ENCODE measurements at regions not wholly inside any gene's neighbourhood (a gene's known extent, or its start where the extent isn't known, plus 50 kb on each side); places are given as distances from the start of the nearest gene placed in this dataset.

- no peak for TF ChIP-seq ZBTB34 (CRISPR knock-in tag; IDR thresholded peaks at IDR 0.05)
Observed at GRCh38 chr5:17802256-17802655, 168.0 kb downstream of the TAF11L14 start (continued).

DNA sequence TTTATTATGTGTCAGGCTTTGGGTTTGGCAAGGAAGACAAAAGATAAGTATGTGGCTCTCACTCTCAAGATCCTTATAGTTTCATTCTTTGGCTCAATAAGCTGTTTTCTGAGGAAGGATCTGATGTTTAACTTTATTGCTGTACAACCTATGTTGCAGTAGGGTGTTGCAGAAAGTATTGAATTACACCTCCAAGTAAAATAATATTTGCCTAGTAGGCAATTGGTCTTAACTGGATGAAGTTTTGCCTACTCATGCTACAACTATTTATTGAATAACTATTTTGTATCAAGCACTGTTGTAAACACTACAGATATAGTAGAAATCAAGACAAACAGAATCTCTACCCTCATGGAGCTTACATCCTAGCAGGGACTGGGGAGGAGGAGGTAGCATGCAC, 169.7 kb downstream of the TAF11L14 start:
- Histone ChIP-seq H3K27me3 (ENCODE audit: control insufficient read depth in 2 of 2, insufficient read depth in 2 of 2, low read length in 2 of 2) (no peaks in the 10 kb centered on the region), H3K4me3 (no peak overlapping the region), H4K20me1 (replicated peaks; ENCODE audit: control insufficient read depth, insufficient read depth, low read length) (no peaks in the 10 kb centered on the region), H3K36me3 (ENCODE audit: control insufficient read depth, insufficient read depth, low read length) (no peaks in the 10 kb centered on the region), H3K4me2 (ENCODE audit: insufficient read depth, low read length) (no peak overlapping the region), H3K9ac (ENCODE audit: insufficient read depth in 1 of 2, low read depth in 2 of 2, low read length in 2 of 2) (no peak overlapping the region), H3K27ac (ENCODE audit: extremely low read depth, low read depth, low read length) (no peak overlapping the region), H3K9me1 (ENCODE audit: control insufficient read depth, insufficient read depth, low read length) (no peaks in the 10 kb centered on the region), H3K79me2 (ENCODE audit: control insufficient read depth, insufficient read depth, low read length) (no peaks in the 10 kb centered on the region), H3K4me1 (replicated peaks in 1 of 2; ENCODE audit: control insufficient read depth in 2 of 2, insufficient read depth in 2 of 2, low read length in 2 of 2) (no peaks in the 10 kb centered on the region), H3K9me3 (replicated peaks; ENCODE audit: control insufficient read depth, insufficient read depth, low read depth, low read length) (no peaks in the 10 kb centered on the region), H2AFZ (ENCODE audit: low read depth, low read length) (no peak overlapping the region)
- DNase-seq (ENCODE audit: extremely low read depth in 1 of 4, low spot score in 3 of 4) (no peak), FAIRE-seq (no peak), ATAC-seq (no peak)
- no TSS peak for BruUV-seq (replicated peaks)
- intact Hi-C loops (cut with micrococcal nuclease): no loop called here
- CTCF ChIA-PET (ENCODE audit: low intra/inter-chr PET ratio): no interaction called here
- in situ Hi-C loops (cut with MboI): no loop called here
- TF ChIP-seq ZNF830 (CRISPR knock-in tag; IDR thresholded peaks at IDR 0.05) (no peak), PTRF (tag; IDR thresholded peaks at IDR 0.05) (no peak), USF1 (CRISPR knock-in tag; IDR thresholded peaks at IDR 0.05) (no peak), NR1H2 (CRISPR knock-in tag; IDR thresholded peaks at IDR 0.05) (no peak), FIP1L1 (IDR thresholded peaks at IDR 0.05; ENCODE audit: low read depth, low read length, poor library complexity, severe bottlenecking) (no peak), TAF1 (IDR thresholded peaks at IDR 0.05; ENCODE audit: control insufficient read depth, extremely low read depth, insufficient read depth, low read length, severe bottlenecking) (no peak), JUN (IDR thresholded peaks at IDR 0.05; ENCODE audit: borderline replicate concordance, low read depth, low read length) (no peak), JUN (CRISPR knock-in tag; IDR thresholded peaks at IDR 0.05; ENCODE audit: borderline replicate concordance) (no peak), JUND (IDR thresholded peaks at IDR 0.05; ENCODE audit: borderline replicate concordance, low read depth, low read length) (no peak), JUND (tag; IDR thresholded peaks at IDR 0.05; ENCODE audit: borderline replicate concordance, low read depth, low read length) (no peak)
- TF ChIP-seq, protein P1, sequence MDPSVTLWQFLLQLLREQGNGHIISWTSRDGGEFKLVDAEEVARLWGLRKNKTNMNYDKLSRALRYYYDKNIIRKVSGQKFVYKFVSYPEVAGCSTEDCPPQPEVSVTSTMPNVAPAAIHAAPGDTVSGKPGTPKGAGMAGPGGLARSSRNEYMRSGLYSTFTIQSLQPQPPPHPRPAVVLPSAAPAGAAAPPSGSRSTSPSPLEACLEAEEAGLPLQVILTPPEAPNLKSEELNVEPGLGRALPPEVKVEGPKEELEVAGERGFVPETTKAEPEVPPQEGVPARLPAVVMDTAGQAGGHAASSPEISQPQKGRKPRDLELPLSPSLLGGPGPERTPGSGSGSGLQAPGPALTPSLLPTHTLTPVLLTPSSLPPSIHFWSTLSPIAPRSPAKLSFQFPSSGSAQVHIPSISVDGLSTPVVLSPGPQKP (CRISPR knock-in tag; IDR thresholded peaks at IDR 0.05): no peak
- POLR2A ChIA-PET: no interaction called here
